Testis (tissue), 2 donors: ENCODE measurements at regions not wholly inside any gene's neighbourhood (a gene's known extent, or its start where the extent isn't known, plus 50 kb on each side); places are given as distances from the start of the nearest gene placed in this dataset.

Experiments used
- DNase-seq: peaks from one replicate; pipeline ENCODE4 v3.0.0-alpha.2; 2019
- H3K27ac ChIP-seq, 2 donors: fragments of 200-600 bp; sonication (generic); one replicate each; pipeline ENCODE4 v1.5.1; 2019
- H3K27me3 ChIP-seq: fragments of 200-600 bp; sonication (generic); one replicate; pipeline ENCODE4 v1.5.1; 2019
- H3K36me3 ChIP-seq: fragments of 200-600 bp; sonication (generic); one replicate; pipeline ENCODE4 v1.5.1; 2017; ENCODE audit warnings: low read depth; ENCODE audit errors: missing control alignments
- H3K4me1 ChIP-seq: fragments of 200-600 bp; sonication (generic); one replicate; pipeline ENCODE4 v1.5.1; 2019
- H3K4me3 ChIP-seq, 2 donors: fragments of 200-600 bp; sonication (generic); one replicate each; pipeline ENCODE4 v1.5.1; 2017 to 2019
- H3K9me3 ChIP-seq: fragments of 200-600 bp; sonication (generic); one replicate; pipeline ENCODE4 v1.5.1; 2017
- CTCF ChIP-seq, 3 experiments: fragments of 450-650 bp in 2 of 3; fragments of 200-600 bp in 1 of 3; sonication (generic) in 1 of 3; IDR thresholded peaks; one replicate each; pipeline ENCODE4 v1.5.1; 2016 to 2019; ENCODE audit warnings: antibody characterized with exemption in 3 of 3, mild to moderate bottlenecking in 2 of 3, moderate library complexity in 1 of 3
- POLR2A ChIP-seq: fragments of 450-650 bp; IDR thresholded peaks from one replicate; pipeline ENCODE4 v1.6.1; 2017; ENCODE audit warnings: antibody characterized with exemption, mild to moderate bottlenecking, moderate library complexity
- WGBS, 2 donors: methylation state at CpG; one replicate each; pipeline ENCODE4 v1.1.5; 2018; 5-methylcytosine and 5-hydroxymethylcytosine counted together
- intact Hi-C: fragments of 100-400 bp; cut with DNase I; formaldehyde crosslinking; loops from one replicate; pipeline ENCODE4 v1.15.1; 2023; ENCODE audit warnings: low total_unique reads

- H3K9me3 ChIP-seq = no peaks in the 10 kb centered on the region
- no peak overlapping the region for H3K27ac ChIP-seq
- H3K4me3 ChIP-seq = no peak overlapping the region
- 58 to 71% methylated on average over 1 of the region's 1 CpG for WGBS, 2 donors
- intact Hi-C loops = no loop called here
- no peak for TF ChIP-seq POLR2A
- TF ChIP-seq CTCF (IDR thresholded peaks at IDR 0.05) = no peak
- peaks cover 10% of the 10 kb centered on the region for H3K4me1 ChIP-seq
- no peaks in the 10 kb centered on the region for H3K27me3 ChIP-seq
- H3K36me3 ChIP-seq = no peaks in the 10 kb centered on the region
- DNase-seq = no peak
These were observed 231.1 kb downstream of the MREG start for GRCh38 chr2:215782295-215782694.

- Histone ChIP-seq H3K9me3 (no peaks in the 10 kb centered on the region), H3K4me3 (no peak overlapping the region), H3K4me1 (peaks cover 10% of the 10 kb centered on the region), H3K36me3 (no peaks in the 10 kb centered on the region), H3K27me3 (no peaks in the 10 kb centered on the region), H3K27ac (peak overlapping the region in 1 of 2 donors; percentile 36)
- no peak for TF ChIP-seq POLR2A
- TF ChIP-seq CTCF (IDR thresholded peaks at IDR 0.05) = no peak
- no peak for DNase-seq
- intact Hi-C loops = no loop called here
- WGBS, 2 donors = 53 to 55% methylated on average over 3 of the region's 3 CpGs
These were observed 232.3 kb downstream of the MREG start for GRCh38 chr2:215780907-215781685.

DNA sequence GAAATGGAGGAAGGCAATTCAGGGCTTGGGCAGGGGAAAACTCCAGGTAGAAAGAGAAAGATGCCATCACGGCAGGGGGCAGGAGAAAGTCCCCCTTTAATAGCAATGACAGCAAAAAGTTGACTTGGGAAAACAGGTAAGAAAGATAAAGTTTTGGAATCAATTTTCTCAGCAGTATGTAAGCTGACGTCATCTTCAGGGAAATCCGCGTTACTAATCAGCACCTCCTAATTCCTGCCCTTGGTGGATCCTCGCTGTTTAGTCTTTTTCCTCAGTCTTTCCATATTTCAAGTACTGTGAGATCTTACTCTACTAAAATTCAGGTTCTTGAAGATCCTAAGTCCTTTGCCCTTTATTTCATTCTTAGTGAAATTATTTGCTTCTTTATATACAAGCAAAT, 233.0 kb downstream of the MREG start:
- Histone ChIP-seq H3K9me3 (no peaks in the 10 kb centered on the region), H3K27me3 (no peaks in the 10 kb centered on the region), H3K36me3 (no peaks in the 10 kb centered on the region), H3K4me3 (no peak overlapping the region), H3K27ac (peak overlapping the region in 1 of 2 donors; percentile 36), H3K4me1 (peaks cover 10% of the 10 kb centered on the region)
- intact Hi-C loops = no loop called here
- no peak for DNase-seq
- 53 to 54% methylated on average over 5 of the region's 5 CpGs for WGBS, 2 donors
- no peak for TF ChIP-seq POLR2A
- no peak for TF ChIP-seq CTCF (IDR thresholded peaks at IDR 0.05)

GRCh38 chr2:215779912-215780311, 233.4 kb downstream of the MREG start:
- WGBS, 2 donors = 96% methylated on average over 3 of the region's 3 CpGs
- intact Hi-C loops = no loop called here

More at GRCh38 chr2:215779912-215780311, 233.4 kb downstream of the MREG start:
- H3K27me3 ChIP-seq = no peaks in the 10 kb centered on the region
- DNase-seq = no peak
- H3K4me1 ChIP-seq = peaks cover 10% of the 10 kb centered on the region
- no peaks in the 10 kb centered on the region for H3K36me3 ChIP-seq
- no peaks in the 10 kb centered on the region for H3K9me3 ChIP-seq
- H3K27ac ChIP-seq = peak overlapping the region in 1 of 2 donors; percentile 36
- TF ChIP-seq POLR2A = no peak
- no peak for TF ChIP-seq CTCF (IDR thresholded peaks at IDR 0.05)
- no peak overlapping the region for H3K4me3 ChIP-seq
